Dedifferentiated amniotic fluid mesenchymal stem cell (primary cell): ENCODE measurements at regions not wholly inside any gene's neighbourhood (a gene's known extent, or its start where the extent isn't known, plus 50 kb on each side); places are given as distances from the start of the nearest gene placed in this dataset.
A peak's percentile ranks its signal among the peaks of the same experiment; 100 is the strongest.
"Not testable (repeated sequence)": the region's sequence is repeated elsewhere in the genome, so short reads cannot be mapped to it uniquely, and the experiment has no call there.

ENCODE experiments used
- DNase-seq: peaks from one replicate; pipeline ENCODE4 v3.0.0-alpha.2; 2016; ENCODE audit errors: extremely low spot score

GRCh38 chr7:20083781-20084180 lies 133.4 kb downstream of the MACC1 start:
- DNase-seq, result peak; percentile 64

GRCh38 chr7:20079080-20079479 lies 138.1 kb downstream of the MACC1 start:
- DNase-seq, result no peak

GRCh38 chr7:20076835-20077234 lies 140.3 kb downstream of the MACC1 start:
- no peak for DNase-seq

- peak; percentile 31 for DNase-seq
These were observed 141.0 kb downstream of the MACC1 start for GRCh38 chr7:20075992-20076820.

GRCh38 chr7:20075440-20075839 lies 141.7 kb downstream of the MACC1 start:
- no peak for DNase-seq

- not testable (repeated sequence) for DNase-seq
These were observed 149.2 kb downstream of the MACC1 start for GRCh38 chr7:20068004-20068403.

- no peak for DNase-seq
These were observed 152.0 kb downstream of the MACC1 start for GRCh38 chr7:20064974-20065862.

- DNase-seq, result no peak
These were observed 152.8 kb downstream of the MACC1 start for GRCh38 chr7:20064181-20064970.

GRCh38 chr7:20063644-20064043 lies 153.5 kb downstream of the MACC1 start:
- DNase-seq, result no peak

- no peak for DNase-seq
These were observed 154.3 kb downstream of the MACC1 start for GRCh38 chr7:20062932-20063331.

GRCh38 chr7:20053334-20054104 lies 163.7 kb downstream of the MACC1 start:
- no peak for DNase-seq

- DNase-seq, result no peak
These were observed 166.8 kb downstream of the MACC1 start for GRCh38 chr7:20050241-20050966.

- DNase-seq, result no peak
These were observed 178.5 kb downstream of the MACC1 start for GRCh38 chr7:20038676-20039075.

GRCh38 chr7:20035279-20035875 lies 181.8 kb downstream of the MACC1 start:
- no peak for DNase-seq

GRCh38 chr7:20033621-20034400 lies 183.4 kb downstream of the MACC1 start:
- peak; percentile 18 for DNase-seq

- no peak for DNase-seq
These were observed 184.4 kb downstream of the MACC1 start for GRCh38 chr7:20032741-20033140.

GRCh38 chr7:20030915-20031362 lies 186.2 kb downstream of the MACC1 start:
- DNase-seq, result no peak

- DNase-seq, result no peak
These were observed 186.8 kb downstream of the MACC1 start for GRCh38 chr7:20030417-20030816.

GRCh38 chr7:20026762-20027161 lies 190.4 kb downstream of the MACC1 start:
- no peak for DNase-seq
